Mucosa of stomach (tissue), 1 donor: ENCODE measurements at regions not wholly inside any gene's neighbourhood (a gene's known extent, or its start where the extent isn't known, plus 50 kb on each side); places are given as distances from the start of the nearest gene placed in this dataset.
"Not testable (repeated sequence)": the region's sequence is repeated elsewhere in the genome, so short reads cannot be mapped to it uniquely, and the experiment has no call there.

ENCODE experiments used
- H3K27me3 ChIP-seq: one replicate; pipeline ENCODE4 v1.7.0; 2013; ENCODE audit warnings: mild to moderate bottlenecking, low read length; ENCODE audit not compliant: control insufficient read depth, insufficient read depth
- H3K36me3 ChIP-seq: one replicate; pipeline ENCODE4 v1.7.0; 2013; ENCODE audit warnings: low read length; ENCODE audit not compliant: control insufficient read depth, insufficient read depth
- H3K4me1 ChIP-seq: one replicate; pipeline ENCODE4 v1.7.0; 2013; ENCODE audit warnings: mild to moderate bottlenecking, low read length; ENCODE audit not compliant: control insufficient read depth, insufficient read depth
- H3K4me3 ChIP-seq: one replicate; pipeline ENCODE4 v1.7.0; 2013; ENCODE audit warnings: low read length
- H3K9ac ChIP-seq: one replicate; pipeline ENCODE4 v1.7.0; 2013; ENCODE audit warnings: mild to moderate bottlenecking, low read length, moderate library complexity
- H3K9me3 ChIP-seq: one replicate; pipeline ENCODE4 v1.7.0; 2013; ENCODE audit warnings: mild to moderate bottlenecking, low read length, moderate library complexity; ENCODE audit not compliant: control insufficient read depth
- donor health status: Pancreatic carcinoma.

DNA sequence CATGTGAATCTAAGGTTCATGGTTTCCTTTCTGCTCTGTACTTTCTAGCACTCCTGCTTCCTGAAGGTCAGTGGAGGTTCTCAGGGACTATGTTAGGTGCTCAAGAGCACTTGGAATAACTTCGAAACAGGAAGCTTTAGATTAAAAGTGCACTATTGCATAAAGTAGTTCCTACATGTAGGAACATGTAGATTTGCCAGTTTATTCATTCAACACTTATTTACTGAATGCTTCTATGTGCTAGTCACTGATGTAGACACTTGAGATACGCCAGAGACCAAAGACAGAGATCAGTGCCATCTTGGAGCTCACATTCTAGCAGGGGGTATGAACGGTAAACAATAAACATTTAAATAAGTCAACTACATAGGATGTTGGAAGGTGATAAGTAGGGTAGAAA is 87.7 kb downstream of the DHRS2 start:
- H3K9ac ChIP-seq, result no peak overlapping the region
- no peak overlapping the region for H3K4me3 ChIP-seq
- H3K9me3 ChIP-seq, result no peaks in the 10 kb centered on the region
- H3K4me1 ChIP-seq, result no peaks in the 10 kb centered on the region
- no peaks in the 10 kb centered on the region for H3K27me3 ChIP-seq
- H3K36me3 ChIP-seq, result no peaks in the 10 kb centered on the region

DNA sequence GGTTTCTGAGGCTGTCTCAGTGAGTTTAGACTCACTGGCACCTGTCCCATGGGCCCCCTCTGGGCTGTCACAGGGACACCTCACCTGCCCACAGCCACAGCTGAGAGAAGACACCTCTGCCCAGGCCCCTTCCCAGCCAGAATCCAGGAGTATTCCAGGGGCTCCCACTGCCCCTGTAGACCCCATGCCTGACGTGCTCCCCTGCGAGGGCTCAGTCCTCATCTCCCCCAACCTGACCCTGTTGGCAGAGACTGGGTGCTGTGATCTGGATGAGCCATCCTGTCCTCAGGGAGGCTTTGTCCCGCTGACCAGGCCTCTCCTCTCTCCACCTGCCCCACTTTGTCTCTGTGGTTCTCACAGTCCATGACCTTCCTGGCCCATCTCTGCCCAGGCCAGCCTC is 89.4 kb downstream of the DHRS2 start:
- no peaks in the 10 kb centered on the region for H3K27me3 ChIP-seq
- no peak overlapping the region for H3K9ac ChIP-seq
- H3K4me3 ChIP-seq, result no peak overlapping the region
- no peaks in the 10 kb centered on the region for H3K36me3 ChIP-seq
- no peaks in the 10 kb centered on the region for H3K9me3 ChIP-seq
- H3K4me1 ChIP-seq, result no peaks in the 10 kb centered on the region

DNA sequence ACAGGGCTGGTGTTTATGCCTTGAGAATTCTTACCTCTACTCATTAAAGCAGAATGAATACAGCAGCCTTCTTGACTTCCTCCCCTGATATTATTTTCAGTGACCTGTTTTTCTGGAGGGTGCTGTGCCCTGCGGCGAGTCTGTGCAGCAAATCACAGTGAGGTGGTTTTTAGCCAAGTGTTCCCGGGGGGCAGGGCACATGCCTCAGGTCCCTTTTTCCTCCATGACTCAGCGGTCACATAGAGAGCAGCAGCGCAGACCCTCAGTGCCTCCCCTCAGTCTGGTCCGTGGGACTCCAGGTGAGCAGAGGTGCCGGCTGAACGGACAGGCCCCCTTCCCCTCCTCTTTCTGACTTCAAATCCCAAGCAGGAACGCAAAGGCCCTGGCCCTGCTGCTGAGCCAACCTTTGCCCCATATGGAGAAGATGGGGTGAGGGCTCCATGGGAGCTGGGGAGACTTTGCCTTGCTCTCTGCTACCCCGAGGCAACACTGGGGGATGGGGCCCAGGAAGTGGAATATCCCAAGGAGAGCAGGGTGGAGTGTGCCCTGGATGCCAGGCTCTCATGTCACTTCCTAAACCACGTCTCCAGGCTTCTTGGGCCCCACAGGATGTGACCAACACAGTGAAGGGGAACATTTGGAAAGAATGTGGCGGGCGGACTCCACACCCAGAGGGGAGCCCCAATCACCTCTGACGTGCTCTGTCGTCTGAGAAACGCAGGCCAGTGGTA is 90.0 kb downstream of the DHRS2 start:
- H3K36me3 ChIP-seq, result no peaks in the 10 kb centered on the region
- no peaks in the 10 kb centered on the region for H3K27me3 ChIP-seq
- no peak overlapping the region for H3K4me3 ChIP-seq
- no peaks in the 10 kb centered on the region for H3K4me1 ChIP-seq
- H3K9me3 ChIP-seq, result no peaks in the 10 kb centered on the region
- no peak overlapping the region for H3K9ac ChIP-seq

DNA sequence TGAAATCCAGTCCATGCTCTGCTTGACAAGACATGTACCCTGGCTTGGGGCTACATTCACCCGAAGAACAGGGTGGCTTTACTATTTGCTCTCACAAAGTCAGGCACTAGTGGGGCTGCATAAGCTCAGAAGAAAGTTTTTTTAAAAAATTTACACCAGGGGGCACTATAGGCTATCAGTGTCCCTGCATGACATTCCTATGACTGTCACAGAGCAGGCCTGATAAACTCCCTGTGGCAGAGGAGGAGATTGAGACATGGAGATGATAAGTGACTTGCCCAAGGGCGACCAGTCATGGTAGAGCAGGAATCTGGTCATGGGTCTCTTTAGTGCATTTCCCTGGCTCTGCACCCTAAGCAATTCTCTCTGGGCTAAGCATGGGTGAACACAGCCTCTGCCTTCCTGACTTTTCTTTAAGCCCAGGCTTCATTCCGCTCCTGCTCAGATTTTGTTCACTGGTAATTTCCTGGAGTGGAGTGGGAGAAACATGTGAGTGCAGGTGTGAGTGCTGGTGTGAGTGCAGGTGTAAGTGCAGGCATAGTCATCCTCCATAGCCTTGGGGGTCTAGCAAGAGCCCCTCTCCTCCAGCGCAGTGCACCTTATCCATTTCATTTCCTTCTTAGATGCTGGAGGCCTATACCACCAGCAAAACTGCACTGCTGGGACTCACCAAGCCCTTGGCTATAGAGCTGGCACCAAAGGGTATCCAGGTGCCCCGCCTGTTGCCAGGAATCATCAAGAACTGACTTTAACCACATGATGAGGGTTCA is 91.6 kb downstream of the DHRS2 start:
- Histone ChIP-seq H3K4me3 (no peak overlapping the region), H3K9me3 (no peaks in the 10 kb centered on the region), H3K9ac (no peak overlapping the region), H3K36me3 (no peaks in the 10 kb centered on the region), H3K27me3 (no peaks in the 10 kb centered on the region), H3K4me1 (no peaks in the 10 kb centered on the region)

DNA sequence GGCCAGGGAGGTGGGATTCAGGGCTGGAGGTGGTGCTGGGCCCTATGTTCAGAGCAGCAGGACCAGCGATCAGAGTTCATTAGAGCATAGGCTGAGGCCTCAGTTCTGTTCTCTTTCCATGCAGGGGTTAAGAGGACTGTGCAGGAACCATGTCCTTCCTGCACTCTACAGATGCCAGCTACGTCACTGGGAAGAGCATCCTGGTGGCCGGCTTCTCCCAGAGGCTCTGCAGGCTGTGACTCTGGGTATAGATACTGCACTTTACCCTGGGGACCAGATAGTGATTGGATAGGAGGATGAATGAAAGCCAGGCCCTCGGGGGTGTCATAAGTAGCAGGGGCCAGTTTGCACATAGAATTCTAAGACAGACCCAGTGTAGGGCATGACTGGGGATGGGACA is 92.6 kb downstream of the DHRS2 start:
- Histone ChIP-seq H3K4me1 (no peaks in the 10 kb centered on the region), H3K36me3 (no peaks in the 10 kb centered on the region), H3K9me3 (no peaks in the 10 kb centered on the region), H3K27me3 (no peaks in the 10 kb centered on the region), H3K4me3 (no peak overlapping the region), H3K9ac (no peak overlapping the region)

DNA sequence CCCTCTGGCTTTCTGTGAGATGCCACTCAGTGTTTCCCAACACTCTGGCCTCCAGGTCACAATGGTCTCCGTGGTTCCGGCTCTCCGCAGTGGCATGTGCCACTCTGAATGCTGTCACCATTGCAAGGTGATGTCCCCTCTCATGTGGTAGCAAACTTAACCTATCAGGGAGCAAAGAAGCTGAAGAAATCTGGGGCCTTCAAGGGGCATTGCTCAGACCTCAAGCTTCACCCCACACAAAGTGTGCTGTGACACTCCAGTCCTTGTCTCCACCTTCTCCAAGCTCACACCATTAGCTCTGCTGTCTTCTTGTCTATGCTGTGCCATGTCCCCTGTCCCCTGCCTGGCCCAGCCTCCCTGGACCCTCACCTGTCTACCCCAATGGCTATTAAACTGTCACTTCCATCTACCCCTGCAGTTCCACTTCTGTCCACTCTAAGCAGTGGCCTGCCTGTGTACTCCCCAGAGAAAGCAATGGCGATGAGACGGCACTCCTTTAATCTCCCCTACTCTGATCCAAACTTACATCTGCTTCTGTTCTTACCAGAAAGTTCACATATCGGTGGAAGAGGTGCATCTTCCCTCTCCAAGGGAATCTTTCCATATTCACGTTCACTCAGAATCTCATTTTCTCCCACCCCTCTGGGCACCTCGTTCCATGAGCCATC is 93.7 kb downstream of the DHRS2 start:
- H3K9ac ChIP-seq, result no peak overlapping the region
- no peaks in the 10 kb centered on the region for H3K9me3 ChIP-seq
- no peaks in the 10 kb centered on the region for H3K36me3 ChIP-seq
- no peak overlapping the region for H3K4me3 ChIP-seq
- H3K27me3 ChIP-seq, result no peaks in the 10 kb centered on the region
- H3K4me1 ChIP-seq, result no peaks in the 10 kb centered on the region

DNA sequence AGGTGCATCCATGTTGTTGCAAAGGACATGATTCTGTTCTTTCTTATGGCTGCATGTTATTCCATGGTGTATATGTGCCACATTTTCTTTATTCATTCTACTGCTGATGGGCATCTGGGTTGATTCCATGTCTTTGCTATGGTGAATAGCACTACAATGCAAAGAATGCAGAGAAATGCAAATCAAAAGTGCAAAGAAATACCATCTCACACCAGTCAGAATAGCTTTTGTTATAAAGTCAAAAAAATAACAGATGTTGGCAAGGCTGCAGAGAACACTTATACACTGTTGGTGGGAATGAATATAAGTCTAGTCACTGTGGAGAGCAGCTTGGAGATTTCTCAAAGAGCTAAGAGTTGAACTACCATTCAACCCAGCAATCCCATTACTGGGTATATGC is 99.2 kb downstream of the DHRS2 start:
- H3K9me3 ChIP-seq, result no peaks in the 10 kb centered on the region
- H3K4me3 ChIP-seq, result no peak overlapping the region
- H3K9ac ChIP-seq, result no peak overlapping the region
- H3K27me3 ChIP-seq, result no peaks in the 10 kb centered on the region
- no peaks in the 10 kb centered on the region for H3K36me3 ChIP-seq
- H3K4me1 ChIP-seq, result no peaks in the 10 kb centered on the region

DNA sequence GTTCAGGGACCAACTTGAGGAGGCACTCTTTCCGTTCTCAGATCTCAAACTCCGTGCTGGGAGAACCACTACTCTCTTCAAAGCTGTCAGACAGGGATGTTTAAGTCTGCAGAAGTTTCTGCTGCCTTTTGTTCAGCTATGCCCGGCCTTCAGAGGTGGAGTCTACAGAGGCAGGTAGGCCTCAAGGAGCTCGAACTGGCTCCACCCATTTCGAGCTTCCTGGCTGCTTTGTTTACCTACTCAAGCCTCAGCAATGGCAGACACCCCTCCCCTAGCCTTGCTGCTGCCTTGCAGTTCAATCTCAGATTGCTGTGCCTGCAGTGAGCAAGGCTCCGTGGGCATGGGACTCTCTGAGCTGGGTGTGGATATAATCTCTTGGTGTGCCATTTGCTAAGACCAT is 108.2 kb downstream of the DHRS2 start:
- not testable (repeated sequence) for H3K4me3 ChIP-seq, H3K9me3 ChIP-seq, H3K4me1 ChIP-seq, H3K9ac ChIP-seq, H3K36me3 ChIP-seq, H3K27me3 ChIP-seq

DNA sequence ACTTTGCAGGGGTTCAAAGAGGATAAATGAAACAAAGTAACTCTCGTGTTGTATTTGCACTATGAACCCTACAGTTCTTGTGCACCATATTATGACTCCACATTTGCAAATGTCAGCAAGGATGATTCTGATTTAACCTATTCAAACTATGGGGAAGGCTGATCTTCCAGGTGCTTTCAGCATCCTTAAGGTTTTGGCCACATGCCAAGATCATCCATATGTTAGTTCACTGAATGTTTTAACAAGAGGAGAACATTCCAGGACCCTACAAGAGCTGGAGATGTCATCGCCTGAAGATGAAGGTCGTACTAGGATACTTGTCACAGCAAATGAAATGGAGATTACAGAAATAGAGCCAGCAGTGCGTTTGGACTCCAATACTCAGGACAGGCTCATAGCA is 114.2 kb downstream of the DHRS2 start:
- Histone ChIP-seq H3K27me3 (no peaks in the 10 kb centered on the region), H3K9ac (no peak overlapping the region), H3K36me3 (no peaks in the 10 kb centered on the region), H3K4me3 (no peak overlapping the region), H3K9me3 (no peaks in the 10 kb centered on the region), H3K4me1 (no peaks in the 10 kb centered on the region)

DNA sequence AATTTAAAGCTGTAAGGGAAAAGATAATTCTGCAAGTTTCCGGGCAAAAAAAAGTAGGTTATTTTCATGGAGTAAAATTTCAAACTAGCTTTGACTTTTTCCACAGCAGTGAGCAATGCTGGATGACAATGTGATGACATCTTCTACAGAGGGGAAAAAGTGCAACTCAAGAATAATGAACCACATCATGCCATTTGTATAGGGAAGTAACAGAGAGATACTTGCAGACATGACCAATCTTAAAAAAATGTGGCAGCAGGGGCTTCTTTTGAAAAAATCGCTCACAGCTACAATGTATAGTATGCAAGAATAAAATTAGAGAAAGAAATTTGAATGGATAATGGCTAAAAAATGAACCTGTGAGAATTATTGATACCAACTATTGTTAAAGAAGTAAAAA is 115.5 kb downstream of the DHRS2 start:
- Histone ChIP-seq H3K9ac (no peak overlapping the region), H3K27me3 (no peaks in the 10 kb centered on the region), H3K9me3 (no peaks in the 10 kb centered on the region), H3K36me3 (no peaks in the 10 kb centered on the region), H3K4me1 (no peaks in the 10 kb centered on the region), H3K4me3 (no peak overlapping the region)

DNA sequence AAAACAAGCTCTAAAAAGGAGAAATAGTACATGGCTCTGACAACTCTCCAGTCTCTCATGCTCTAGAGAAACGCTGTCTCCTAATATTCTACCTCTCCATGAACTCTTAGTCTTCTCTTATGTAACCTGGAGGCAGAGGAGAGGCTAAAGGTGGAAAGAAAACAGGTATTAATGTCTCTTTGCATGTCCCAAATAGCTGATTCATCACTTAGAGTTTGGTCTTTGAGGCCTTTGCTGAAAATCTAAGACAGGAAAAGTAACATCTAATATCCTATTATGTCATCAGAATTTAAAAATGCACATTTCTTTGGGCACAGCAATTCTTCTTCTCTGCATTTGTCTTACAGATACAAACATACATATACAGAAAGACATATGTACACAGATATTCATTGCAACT is 127.2 kb downstream of the DHRS2 start:
- no peaks in the 10 kb centered on the region for H3K9me3 ChIP-seq
- no peak overlapping the region for H3K4me3 ChIP-seq
- H3K9ac ChIP-seq, result no peak overlapping the region
- no peaks in the 10 kb centered on the region for H3K4me1 ChIP-seq
- no peaks in the 10 kb centered on the region for H3K27me3 ChIP-seq
- H3K36me3 ChIP-seq, result no peaks in the 10 kb centered on the region

DNA sequence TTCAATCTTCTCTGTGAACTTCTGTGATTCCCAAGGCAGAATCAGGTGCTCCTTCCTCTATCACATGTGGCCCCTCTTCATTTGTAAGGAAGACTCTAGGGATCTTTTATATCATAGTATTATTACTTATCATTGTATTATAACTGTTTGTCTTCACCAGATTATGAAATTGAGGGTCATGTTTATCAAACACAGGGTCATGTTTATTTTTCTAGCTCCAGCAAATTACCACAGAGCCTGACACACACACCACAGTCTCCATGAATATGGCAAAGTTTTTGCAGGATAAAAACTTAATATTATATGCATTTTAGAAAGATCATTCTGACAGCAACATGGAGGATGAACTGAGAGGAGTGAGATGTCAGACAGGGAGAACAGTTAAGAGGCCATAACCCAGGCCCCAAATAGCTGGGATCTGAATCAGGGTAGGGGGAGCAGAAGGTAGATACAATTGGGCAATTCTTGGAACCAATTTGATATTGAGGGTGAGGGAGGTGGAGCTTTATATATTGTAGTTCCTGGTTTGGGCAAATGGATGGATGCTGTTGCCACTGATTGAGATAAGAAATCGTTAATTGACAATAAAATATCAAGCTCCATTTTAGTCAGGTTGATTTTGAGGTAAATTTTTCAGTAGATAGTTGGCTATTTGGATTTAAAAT is 130.7 kb downstream of the DHRS2 start:
- Histone ChIP-seq H3K9me3 (no peaks in the 10 kb centered on the region), H3K4me3 (no peak overlapping the region), H3K9ac (no peak overlapping the region), H3K4me1 (no peaks in the 10 kb centered on the region), H3K27me3 (no peaks in the 10 kb centered on the region), H3K36me3 (no peaks in the 10 kb centered on the region)
